ENCODE measurements at regions not wholly inside any gene's neighbourhood (a gene's known extent, or its start where the extent isn't known, plus 50 kb on each side); places are given as distances from the start of the nearest gene placed in this dataset.

GRCh38 chr7:17632384-17632783 lies 307.9 kb downstream of the SNX13 start:
- H3K9me3 ChIP-seq (ENCODE audit: control insufficient read depth, insufficient read depth, low read depth, low read length), result no peaks in the 10 kb centered on the region
- no peaks in the 10 kb centered on the region for H3K27me3 ChIP-seq (ENCODE audit: control insufficient read depth, insufficient read depth, low read length)
- no peaks in the 10 kb centered on the region for H3K36me3 ChIP-seq (ENCODE audit: control insufficient read depth, insufficient read depth, low read length)
- ATAC-seq, result no peak
- H3K4me3 ChIP-seq (ENCODE audit: low read depth in 2 of 2, low read length in 2 of 2), result no peak overlapping the region
- in situ Hi-C loops (cut with HindIII; ENCODE audit: low pct_unique_long_range_greater_than_20kb, low sequenced_read_pairs) (no loop called here), intact Hi-C loops (cut with micrococcal nuclease; ENCODE audit: unreplicated experiment) (no loop called here)
- ChIA-PET POLR2A (no interaction called here), CTCF (no interaction called here)
- no peaks in the 10 kb centered on the region for H3K4me1 ChIP-seq (ENCODE audit: control insufficient read depth, insufficient read depth, low read length)
- BruUV-seq (replicated peaks), result no TSS peak
- no peak for DNase-seq (ENCODE audit: low read depth, low spot score)
- TF ChIP-seq POLR2AphosphoS5 (IDR thresholded peaks at IDR 0.05; ENCODE audit: low read depth, low read length) (no peak), SIN3A (IDR thresholded peaks at IDR 0.05; ENCODE audit: borderline replicate concordance, insufficient read depth, low read depth, low read length) (no peak), TCF7L2 (IDR thresholded peaks at IDR 0.05; ENCODE audit: low read depth, low read length) (no peak)
- TF ChIP-seq, protein P1, sequence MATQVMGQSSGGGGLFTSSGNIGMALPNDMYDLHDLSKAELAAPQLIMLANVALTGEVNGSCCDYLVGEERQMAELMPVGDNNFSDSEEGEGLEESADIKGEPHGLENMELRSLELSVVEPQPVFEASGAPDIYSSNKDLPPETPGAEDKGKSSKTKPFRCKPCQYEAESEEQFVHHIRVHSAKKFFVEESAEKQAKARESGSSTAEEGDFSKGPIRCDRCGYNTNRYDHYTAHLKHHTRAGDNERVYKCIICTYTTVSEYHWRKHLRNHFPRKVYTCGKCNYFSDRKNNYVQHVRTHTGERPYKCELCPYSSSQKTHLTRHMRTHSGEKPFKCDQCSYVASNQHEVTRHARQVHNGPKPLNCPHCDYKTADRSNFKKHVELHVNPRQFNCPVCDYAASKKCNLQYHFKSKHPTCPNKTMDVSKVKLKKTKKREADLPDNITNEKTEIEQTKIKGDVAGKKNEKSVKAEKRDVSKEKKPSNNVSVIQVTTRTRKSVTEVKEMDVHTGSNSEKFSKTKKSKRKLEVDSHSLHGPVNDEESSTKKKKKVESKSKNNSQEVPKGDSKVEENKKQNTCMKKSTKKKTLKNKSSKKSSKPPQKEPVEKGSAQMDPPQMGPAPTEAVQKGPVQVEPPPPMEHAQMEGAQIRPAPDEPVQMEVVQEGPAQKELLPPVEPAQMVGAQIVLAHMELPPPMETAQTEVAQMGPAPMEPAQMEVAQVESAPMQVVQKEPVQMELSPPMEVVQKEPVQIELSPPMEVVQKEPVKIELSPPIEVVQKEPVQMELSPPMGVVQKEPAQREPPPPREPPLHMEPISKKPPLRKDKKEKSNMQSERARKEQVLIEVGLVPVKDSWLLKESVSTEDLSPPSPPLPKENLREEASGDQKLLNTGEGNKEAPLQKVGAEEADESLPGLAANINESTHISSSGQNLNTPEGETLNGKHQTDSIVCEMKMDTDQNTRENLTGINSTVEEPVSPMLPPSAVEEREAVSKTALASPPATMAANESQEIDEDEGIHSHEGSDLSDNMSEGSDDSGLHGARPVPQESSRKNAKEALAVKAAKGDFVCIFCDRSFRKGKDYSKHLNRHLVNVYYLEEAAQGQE (IDR thresholded peaks at IDR 0.05; ENCODE audit: insufficient read depth in 1 of 2, low read depth in 2 of 2, low read length in 1 of 2), result no peak
- TF ChIP-seq, protein P2, sequence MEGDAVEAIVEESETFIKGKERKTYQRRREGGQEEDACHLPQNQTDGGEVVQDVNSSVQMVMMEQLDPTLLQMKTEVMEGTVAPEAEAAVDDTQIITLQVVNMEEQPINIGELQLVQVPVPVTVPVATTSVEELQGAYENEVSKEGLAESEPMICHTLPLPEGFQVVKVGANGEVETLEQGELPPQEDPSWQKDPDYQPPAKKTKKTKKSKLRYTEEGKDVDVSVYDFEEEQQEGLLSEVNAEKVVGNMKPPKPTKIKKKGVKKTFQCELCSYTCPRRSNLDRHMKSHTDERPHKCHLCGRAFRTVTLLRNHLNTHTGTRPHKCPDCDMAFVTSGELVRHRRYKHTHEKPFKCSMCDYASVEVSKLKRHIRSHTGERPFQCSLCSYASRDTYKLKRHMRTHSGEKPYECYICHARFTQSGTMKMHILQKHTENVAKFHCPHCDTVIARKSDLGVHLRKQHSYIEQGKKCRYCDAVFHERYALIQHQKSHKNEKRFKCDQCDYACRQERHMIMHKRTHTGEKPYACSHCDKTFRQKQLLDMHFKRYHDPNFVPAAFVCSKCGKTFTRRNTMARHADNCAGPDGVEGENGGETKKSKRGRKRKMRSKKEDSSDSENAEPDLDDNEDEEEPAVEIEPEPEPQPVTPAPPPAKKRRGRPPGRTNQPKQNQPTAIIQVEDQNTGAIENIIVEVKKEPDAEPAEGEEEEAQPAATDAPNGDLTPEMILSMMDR (IDR thresholded peaks at IDR 0.05), result no peak
- H3K27ac ChIP-seq (ENCODE audit: low read length), result no peak overlapping the region

- no peak overlapping the region for H3K4me3 ChIP-seq (ENCODE audit: low read depth in 2 of 2, low read length in 2 of 2)
- no peaks in the 10 kb centered on the region for H3K4me1 ChIP-seq (ENCODE audit: control insufficient read depth, insufficient read depth, low read length)
- TF ChIP-seq SIN3A (IDR thresholded peaks at IDR 0.05; ENCODE audit: borderline replicate concordance, insufficient read depth, low read depth, low read length), result no peak
- no peak for TF ChIP-seq TCF7L2 (IDR thresholded peaks at IDR 0.05; ENCODE audit: low read depth, low read length)
- TF ChIP-seq POLR2AphosphoS5 (IDR thresholded peaks at IDR 0.05; ENCODE audit: low read depth, low read length), result no peak
- TF ChIP-seq, protein P2 (IDR thresholded peaks at IDR 0.05), result no peak
- H3K27me3 ChIP-seq (ENCODE audit: control insufficient read depth, insufficient read depth, low read length), result no peaks in the 10 kb centered on the region
- intact Hi-C loops (cut with micrococcal nuclease; ENCODE audit: unreplicated experiment) (no loop called here), in situ Hi-C loops (cut with HindIII; ENCODE audit: low pct_unique_long_range_greater_than_20kb, low sequenced_read_pairs) (no loop called here)
- CTCF ChIA-PET, result no interaction called here
- no peaks in the 10 kb centered on the region for H3K9me3 ChIP-seq (ENCODE audit: control insufficient read depth, insufficient read depth, low read depth, low read length)
- POLR2A ChIA-PET, result no interaction called here
- no TSS peak for BruUV-seq (replicated peaks)
- H3K27ac ChIP-seq (ENCODE audit: low read length), result no peak overlapping the region
- no peak for ATAC-seq
- H3K36me3 ChIP-seq (ENCODE audit: control insufficient read depth, insufficient read depth, low read length), result no peaks in the 10 kb centered on the region
- DNase-seq (ENCODE audit: low read depth, low spot score), result no peak
These were observed 307.2 kb downstream of the SNX13 start for GRCh38 chr7:17633067-17633466.
